NCI-H146 (cell line): ENCODE measurements at regions not wholly inside any gene's neighbourhood (a gene's known extent, or its start where the extent isn't known, plus 50 kb on each side); places are given as distances from the start of the nearest gene placed in this dataset.
"Not testable (repeated sequence)": the region's sequence is repeated elsewhere in the genome, so short reads cannot be mapped to it uniquely, and the experiment has no call there.

Experiments used
- DNase-seq: peaks from one replicate; lab custom pipeline; 2025; lab: John Stamatoyannopoulos, UW

DNA sequence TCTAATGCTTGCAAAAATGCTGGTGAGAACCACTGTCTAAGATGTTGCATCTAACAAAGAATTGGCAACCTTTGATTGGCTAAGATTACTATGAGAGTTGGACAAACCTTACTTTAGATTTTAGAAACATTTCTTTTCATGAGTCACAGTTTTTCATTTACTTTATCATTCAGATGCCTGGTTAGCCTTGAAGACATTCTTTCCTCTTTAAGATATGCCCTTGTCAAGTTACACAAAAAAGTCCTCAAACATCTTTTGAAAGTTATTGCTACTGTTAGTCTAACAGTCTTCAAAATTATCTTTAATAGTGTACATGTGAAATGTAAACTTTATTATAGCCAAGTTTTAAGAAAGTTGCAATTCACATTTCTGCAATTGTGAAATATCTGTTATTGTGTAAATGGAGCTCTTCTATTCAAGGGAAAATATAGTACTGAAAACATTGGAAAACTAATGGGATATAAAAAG lies 276.3 kb downstream of the RND3 start:
- no peak for DNase-seq

DNA sequence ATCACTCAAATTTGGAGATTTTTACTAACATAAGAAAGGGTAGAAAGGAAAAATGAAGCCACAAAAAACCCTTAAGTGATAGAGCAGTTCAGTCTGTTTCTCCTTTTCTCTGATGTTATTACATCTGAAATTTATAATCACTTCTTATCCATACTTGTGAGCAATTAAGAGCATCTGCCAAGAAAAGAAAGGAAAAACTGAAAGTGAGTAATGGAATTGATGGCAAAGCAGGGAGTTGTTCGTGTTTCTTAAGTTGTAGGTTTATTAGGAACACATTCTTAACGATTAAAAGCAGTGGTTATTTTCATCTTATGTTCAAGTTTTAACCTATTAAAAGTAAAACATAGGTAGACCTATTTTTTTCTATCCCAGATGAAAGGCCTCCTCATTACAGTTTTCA lies 277.7 kb downstream of the RND3 start:
- no peak for DNase-seq

DNA sequence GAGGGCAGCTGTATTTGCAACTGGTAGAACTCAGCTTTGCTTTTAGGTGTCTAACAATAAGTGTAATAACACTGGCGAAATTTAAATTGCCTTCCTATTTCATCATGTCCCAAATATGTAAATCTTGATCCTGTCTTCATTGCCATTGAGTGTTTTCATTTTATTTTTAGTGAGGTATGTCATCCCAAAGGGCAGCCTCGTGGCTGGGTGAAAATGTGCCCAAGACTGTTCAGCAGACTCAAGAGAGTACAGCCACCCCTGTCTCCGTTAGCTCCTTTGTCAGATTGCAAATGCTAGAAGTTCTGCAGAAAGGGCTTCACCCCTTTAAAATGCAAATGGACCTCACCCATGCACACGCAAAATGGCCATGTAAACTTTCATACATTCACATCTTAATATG lies 278.8 kb downstream of the RND3 start:
- DNase-seq = no peak

DNA sequence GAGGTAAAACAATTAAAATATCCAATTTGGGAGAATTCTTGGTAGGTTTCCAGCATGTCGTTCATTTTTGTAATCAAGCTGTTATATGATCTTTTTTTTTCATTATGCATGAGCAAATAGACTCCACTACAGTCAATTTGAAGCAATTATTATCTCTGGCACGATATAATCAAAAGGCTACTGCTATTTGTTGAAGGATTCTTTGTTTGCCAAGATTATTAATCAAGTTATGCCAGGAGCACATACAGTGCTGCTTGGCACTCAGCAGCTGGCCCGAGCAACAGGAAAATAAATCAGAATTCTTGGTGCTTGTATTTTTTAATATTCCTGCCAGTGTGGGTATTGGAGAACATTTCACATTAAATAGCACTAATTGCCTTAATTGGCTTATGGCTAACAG lies 279.5 kb downstream of the RND3 start:
- peak; percentile 54 for DNase-seq

DNA sequence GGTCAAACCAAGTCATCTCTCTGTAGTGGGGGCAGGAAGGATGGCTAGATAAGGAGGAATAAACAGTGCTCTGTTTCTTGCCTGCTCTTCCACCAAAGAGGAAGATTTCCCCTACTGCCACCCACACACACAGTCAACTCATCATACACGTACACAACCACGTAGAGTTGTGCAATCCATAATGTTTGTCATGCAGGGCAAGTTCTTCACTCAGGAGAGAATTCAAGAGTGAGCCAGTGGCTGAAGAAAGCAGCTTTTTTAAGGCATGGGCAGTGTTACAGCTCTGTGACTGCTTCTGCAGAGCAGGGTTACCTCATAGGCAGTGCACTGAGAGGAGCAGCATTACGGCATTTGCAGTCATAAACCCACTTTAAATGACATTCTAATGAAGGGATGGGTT lies 283.0 kb downstream of the RND3 start:
- no peak for DNase-seq

DNA sequence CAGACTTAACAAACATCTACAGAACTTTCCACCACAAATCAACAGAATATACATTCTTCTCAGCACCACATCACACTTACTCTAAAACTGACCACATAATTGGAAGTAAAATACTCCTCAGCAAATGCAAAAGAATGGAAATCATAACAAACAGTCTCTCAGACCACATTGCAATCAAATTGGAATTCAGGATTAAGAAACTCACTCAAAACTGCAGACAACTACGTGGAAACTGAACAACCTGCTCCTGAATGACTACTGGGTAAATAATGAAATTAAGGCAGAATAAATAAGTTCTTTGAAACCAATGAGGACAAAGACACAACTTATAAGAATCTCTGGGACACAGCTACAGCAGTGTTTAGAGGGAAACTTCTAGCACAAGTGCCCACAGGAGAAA lies 292.7 kb downstream of the RND3 start:
- DNase-seq = not testable (repeated sequence)

DNA sequence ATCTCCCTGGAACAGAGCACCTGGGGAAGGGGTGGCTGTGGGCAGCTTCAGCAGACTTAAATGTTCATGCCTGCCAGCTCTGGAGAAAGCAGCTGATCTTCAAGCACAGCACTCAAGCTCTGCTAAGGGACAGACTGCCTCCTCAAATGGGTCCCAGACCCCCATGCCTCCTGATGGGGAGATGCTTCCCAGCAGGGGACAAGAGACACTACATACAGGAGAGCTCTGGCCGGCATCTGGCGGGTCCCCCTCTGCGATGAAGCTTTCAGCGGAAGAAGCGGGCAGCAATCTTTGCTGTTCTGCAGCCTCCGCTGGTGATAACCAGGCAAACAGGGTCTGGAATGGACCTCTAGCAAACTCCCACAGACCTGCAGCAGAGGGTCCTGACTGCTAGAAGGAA lies 294.8 kb downstream of the RND3 start:
- DNase-seq = no peak

DNA sequence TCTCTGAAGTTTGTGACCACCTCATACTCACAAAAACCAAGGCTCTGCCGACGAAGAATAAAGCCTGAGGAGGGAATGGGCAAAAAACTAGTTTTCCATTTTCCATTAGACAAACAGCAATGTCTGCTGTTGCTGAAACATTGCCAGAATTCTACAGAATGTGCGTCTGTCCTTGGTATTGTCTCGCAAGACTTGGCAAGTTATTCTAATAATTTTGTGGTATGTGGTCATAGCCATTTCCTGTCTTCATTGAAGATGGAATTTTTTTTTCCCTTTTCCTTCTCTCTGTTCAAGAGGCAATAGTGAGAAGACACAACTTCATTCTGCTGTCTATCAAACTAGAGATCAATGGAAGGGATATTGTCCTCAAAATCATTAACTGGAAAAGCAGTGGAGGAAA lies 296.1 kb downstream of the RND3 start:
- no peak for DNase-seq

DNA sequence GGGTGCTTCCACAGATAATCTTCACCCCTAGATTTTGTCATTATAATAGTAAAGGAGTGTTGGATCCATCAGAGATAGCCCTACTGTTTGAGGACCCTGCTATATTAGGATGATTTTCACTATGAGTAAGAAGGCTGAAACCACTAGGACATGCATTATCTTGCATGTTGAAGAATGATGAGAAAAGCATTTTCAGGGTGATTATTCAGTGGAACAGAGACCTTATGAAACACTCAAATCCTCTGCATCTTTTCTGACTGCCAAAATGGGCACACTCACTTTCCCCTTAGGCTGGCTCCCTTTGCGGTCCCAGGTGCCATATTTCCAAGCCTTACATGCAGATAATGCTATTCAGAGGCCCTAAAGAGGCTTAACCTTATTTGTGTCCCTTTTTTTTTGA lies 296.9 kb downstream of the RND3 start:
- no peak for DNase-seq

DNA sequence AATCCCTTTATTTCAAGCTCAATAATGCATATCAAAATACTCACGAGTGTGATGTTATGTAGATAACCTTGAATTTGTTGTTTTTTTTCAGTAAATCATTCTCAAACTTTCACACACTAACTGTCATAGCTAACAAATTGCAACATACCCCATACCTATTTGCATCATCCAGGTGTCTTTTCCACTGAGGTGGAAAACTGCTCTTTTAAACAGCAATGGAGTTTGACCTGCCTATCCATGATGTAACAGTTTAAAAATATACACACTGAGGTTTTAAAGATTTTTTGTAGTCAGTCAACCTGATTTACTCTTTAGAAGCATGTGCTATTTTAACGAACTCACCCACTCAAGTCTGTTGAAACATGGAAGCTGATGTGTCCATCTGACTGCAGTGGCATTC lies 298.7 kb downstream of the RND3 start:
- DNase-seq = no peak

DNA sequence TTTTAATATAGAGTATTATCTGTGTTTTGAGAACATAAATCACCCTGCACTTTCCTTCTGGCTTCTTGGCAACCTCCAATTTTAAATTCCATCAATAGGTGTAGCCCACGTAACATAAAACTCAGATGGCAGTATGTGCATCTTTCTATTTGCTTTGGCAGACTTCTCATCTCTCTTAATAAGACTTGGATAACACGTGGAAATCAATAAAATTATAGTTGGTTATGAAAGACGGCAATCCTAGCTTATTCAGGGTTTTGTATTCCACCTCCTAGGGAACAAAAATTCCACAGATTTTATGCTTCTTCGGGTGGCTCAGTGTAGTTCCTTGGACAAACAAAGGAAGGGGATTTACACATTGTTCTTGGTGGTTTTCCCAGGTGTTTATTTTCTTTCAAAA lies 299.3 kb downstream of the RND3 start:
- DNase-seq = no peak

DNA sequence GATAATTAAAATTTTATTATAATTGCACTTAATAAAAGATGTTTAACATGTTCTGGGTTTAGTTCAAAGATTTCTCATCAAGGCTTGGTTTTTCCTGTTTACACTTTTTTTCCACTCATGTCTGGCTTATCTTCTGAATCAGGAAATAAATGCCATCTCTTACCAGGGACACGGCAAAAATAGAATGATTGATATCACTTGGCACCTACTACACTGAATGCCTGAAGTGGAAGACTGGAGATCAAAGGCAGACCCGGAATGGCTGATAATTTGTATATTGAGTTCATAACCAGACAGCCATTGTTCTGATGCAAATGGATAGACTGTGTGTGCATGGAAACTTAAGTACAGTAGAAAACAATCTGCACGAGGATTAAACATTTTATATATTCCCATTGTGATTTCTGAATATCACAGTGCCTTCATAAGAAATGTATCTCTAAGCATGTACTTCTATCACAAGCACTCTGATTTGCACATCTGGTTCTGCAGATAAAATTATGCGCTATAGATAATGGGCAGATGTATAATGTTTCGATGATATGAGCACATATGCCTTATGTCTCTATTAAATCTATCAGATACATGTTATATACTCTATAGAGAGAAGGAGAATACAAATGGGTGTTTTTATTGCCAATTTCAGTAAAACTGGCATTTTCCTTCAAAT lies 304.8 kb downstream of the RND3 start:
- no peak for DNase-seq

DNA sequence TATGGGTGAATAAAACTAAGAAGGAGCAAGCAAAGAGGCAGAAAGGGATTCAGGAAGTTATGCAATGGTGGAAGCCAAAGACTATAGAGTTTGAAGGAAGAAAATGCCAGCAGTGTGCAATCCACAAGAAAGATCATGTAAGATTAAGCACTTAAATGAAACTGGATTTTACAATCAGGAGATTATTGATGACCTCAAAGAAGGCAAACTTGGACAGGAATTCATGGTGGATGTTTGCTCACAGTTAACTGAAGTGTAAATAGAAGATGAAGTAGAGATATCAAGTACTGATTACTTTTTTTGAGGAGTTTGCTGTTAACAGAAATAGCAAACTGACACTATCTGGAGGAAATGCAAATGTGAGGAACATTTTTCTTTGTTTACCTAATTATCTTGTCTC lies 308.9 kb downstream of the RND3 start:
- no peak for DNase-seq

DNA sequence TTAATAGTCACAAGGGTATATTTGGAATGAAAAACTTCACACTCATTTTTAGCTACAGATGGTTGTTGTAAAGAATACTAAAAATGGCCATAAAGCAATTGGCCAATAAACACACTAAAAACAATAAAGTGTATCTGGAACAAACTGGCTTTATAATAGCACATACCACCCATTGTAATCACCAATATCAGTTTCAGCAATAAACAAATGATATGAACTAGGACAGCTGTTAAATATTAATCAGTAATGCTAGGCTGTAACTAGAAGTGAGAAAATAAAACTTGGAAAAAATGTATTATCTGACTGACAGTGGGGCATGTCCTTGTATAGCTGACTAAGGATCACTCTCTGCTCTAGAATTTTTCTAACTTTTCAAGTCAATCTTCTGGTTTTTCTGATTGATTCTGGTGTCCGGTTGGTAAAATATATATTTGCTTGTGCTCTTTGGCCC lies 312.5 kb downstream of the RND3 start:
- DNase-seq = no peak

DNA sequence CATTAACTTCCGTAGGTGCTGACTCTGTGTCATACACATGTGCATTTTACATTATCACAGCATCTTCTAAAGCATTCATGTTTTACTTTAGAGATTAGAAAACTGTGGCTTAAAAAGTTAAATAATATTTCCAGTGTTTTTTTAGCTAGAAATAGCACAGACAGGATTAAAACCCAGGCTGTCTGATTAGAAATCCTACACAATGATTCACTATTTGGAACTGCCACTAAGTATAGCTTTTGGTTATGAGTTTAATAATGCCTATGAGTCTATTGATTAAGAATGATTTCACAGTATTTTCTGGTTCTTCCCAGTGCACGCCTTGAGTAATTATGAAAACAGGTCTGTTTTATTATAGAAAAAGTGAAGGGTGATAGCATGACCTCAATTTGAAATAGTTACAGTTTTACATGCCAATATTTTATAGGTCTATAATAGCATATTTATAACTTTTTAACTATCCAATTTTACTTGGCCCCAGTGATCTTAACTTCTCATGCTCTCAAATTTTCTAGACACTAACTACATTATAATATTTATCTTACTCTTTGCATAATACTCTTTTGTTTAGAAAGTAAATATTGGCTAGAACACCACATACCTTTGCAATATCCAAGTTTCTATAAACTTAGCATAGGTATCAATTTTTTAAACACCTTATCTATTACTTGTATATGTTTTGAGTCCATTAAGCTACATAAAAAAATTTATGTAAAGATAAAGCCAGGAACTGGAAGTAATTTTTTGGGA lies 313.2 kb downstream of the RND3 start:
- DNase-seq = no peak

DNA sequence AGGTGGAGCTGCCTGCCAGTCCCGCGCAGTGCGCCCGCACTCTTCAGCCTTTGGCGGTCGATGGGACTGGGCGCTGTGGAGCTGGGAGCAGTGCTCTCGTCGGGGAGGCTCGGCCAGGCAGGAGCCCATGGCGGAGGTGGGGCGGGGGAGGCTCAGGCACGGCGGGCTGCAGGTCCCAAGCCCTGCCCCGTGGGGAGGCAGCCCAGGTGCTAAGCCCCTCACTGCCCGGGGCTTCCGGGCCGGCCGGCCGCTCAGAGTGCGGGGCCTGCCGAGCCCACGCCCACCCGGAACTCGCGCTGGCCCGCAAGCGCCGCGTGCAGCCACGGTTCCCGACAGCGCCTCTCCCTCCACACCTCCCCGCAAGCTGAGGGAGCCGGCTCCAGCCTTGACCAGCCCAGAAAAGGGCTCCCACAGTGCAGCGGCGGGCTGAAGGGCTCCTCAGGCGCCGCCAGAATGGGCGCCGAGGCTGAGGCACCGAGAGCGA lies 316.4 kb downstream of the RND3 start:
- no peak for DNase-seq

DNA sequence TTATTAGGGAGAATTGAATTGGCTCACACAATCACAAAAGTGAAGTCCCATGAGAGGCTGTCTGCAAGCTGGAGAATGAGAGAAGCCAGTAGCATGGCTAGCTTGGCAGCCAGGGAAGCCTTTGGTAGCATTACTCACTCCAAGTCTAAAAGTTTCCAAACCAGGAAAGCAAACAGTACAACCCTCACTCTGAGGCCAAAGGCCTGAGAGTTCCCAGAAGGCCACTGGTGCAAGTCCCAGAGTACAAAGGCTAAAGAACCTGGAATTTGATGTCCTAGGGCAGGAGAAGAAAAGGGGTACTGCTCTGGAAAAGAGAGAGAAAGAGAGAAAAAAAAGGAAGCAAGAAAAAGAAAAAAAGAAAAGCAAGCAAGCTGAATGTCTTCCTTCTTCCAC lies 318.2 kb downstream of the RND3 start:
- no peak for DNase-seq

DNA sequence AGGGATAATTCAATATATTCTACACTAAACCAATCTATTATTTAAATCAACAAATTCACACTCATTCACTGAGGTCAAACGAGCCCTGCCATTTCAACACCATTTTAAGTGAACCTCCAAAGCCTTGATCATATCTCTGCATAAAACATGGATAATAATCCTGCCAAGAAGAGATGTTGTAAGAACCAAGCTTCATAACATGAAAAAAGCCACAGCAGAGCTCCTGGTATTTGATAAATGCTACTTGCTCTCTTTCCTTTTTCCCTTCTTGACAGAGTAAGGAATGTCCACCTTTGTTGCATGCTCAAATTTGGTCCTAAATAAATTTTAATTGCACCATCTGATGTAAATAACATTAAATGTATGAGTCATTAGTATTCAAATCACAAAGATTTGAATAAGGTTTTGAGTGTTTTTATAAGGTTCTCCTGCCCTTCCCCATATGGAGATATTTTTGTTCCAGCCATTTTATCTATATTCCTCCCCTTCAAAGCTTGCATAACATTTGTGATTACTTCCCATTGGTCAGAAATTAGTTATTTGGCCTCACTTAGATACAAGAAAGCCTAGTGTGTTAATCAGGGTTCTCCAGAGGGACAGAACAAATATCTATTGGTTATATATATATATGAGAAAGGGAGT lies 318.8 kb downstream of the RND3 start:
- no peak for DNase-seq

DNA sequence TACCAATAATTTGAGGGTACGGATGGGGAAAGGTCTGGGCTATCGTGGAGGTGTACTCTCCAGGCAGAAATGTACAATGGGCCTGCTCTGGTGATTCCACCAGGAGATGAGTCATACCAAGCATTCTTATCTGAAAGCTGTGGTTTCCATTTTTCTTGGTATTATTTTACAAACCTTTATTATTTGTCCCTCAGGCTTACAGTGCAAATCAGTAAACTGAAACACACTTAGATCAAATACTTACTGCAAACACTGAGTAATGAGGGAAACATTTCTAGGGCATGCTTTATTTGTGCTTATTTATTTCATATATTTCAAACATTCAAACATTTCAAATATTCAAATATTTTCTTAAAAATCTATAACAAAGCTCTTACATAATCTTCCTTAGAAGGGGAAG lies 319.8 kb downstream of the RND3 start:
- DNase-seq = no peak

DNA sequence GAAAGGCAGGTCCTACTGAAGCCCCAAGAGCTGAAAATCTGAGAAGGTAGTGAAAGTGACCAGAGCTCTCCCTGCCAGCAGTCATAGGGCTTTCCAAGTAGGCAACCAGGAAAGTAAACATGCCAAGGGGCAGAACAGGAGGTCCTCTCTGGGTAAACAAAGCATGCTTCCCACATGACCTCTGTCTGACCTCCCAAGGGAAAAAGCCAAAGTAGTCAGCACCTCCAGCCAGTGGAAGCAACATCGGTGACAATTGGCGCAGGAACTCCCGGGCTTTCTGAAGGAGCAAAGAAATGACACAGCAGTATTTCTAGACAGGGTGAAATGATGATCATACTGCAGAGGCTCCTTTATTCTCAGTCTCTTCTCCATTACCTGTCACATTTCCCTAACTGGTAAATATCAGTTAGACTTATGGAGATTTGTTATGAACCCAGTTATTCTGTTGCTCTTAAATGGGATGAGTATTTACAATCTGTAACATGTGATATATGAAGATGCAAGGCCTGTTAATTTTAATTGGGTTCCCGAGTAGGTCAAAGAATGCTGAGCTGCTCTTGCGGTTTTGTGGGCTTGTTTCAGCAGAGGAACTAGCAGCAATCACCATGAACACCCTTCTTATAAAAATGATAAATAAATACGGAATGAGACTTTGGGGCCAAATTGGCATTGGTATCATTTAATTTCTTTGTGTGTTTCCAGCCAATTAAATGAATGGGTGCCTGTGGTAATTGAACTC lies 321.0 kb downstream of the RND3 start:
- DNase-seq = no peak

DNA sequence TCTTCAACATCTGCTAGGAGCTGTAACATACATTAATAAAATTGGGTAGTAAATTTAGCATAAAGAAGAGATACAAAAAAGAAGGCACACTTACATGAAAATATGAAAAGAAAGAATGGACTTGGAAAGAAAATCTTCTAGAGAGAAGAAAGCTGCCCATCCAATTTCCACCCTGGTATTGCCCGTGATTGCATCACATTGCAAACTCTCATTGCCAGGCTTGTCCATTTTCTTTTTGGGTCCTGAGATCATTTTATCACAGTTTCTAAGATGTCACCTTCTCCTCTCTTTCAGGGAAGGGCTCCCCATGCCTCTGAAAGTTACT lies 321.5 kb downstream of the RND3 start:
- DNase-seq = no peak

DNA sequence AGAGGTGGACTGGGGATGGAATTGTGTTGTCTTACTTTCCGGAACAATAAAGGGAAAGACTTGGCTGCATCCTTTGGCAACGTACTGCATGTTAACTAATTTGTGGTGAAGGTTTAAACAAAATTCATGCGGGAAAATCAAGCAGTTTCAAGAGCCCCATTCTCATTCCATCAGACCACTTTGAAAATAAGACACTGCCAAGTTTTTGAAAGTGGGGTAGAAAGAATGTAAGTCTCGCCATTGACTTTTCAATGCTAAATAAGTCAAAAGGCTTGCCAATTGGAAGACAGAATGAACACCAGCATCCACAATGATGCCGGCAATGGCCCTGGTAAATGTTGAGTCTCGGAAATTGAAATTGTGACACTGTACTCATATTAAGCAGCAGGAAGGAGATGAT lies 322.0 kb downstream of the RND3 start:
- no peak for DNase-seq
